GM19463 (cell line): ENCODE measurements at regions not wholly inside any gene's neighbourhood (a gene's known extent, or its start where the extent isn't known, plus 50 kb on each side); places are given as distances from the start of the nearest gene placed in this dataset.
"Not testable (repeated sequence)": the region's sequence is repeated elsewhere in the genome, so short reads cannot be mapped to it uniquely, and the experiment has no call there.

Source experiments
- ATAC-seq: cut with Tn5 transposase; IDR thresholded peaks from one replicate; pipeline ENCODE4 v1.9.1; 2021; ENCODE audit warnings: mild to moderate bottlenecking, moderate library complexity; ENCODE audit not compliant: unreplicated experiment

GRCh38 chr10:109308971-109309370 is 614.3 kb downstream of the XPNPEP1 start:
- no peak for ATAC-seq

GRCh38 chr10:109307102-109307501 is 616.2 kb downstream of the XPNPEP1 start:
- not testable (repeated sequence) for ATAC-seq

- no peak for ATAC-seq
Measured at GRCh38 chr10:109306698-109307097, 616.6 kb downstream of the XPNPEP1 start.

DNA sequence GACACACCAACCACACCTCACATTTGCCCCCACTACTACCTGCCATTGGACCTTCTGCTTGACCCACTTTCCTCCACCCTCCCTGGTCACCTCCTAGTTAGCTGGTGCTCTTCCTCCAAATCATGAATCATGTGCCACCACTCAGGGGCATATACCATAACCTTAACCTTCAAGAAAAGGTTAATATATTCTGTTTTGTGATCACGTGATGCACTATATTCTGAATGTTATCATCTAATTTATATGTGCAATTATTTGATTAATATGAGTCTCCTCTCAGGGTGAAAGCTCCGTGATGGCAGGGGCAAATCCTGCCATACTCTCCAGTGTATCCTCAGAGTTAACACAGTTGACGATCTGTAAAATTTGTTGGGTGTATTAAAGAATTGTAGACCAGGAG is 635.5 kb downstream of the XPNPEP1 start:
- ATAC-seq = no peak

- ATAC-seq = no peak
Measured at GRCh38 chr10:109282510-109282909, 640.8 kb downstream of the XPNPEP1 start.

- ATAC-seq = no peak
Measured at GRCh38 chr10:109281347-109281746, 642.0 kb downstream of the XPNPEP1 start.

DNA sequence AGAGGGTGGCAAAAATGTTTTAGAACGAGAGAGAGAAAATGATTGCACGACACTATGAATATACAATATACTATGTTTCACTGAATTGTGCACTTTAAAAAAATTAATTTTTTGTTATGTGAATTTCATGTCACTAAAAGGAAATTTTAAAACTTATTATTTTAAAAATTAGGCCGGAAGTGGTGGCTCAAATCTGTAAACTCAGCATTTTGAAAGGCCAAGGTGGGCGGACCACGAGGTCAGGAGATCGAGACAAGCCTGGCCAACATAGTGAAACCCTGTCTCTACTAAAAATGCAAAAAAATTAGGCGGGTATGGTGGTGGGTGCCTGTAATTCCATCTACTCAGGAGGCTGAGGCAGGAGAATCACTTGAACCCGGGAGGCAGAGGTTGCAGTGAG is 642.5 kb downstream of the XPNPEP1 start:
- no peak for ATAC-seq

DNA sequence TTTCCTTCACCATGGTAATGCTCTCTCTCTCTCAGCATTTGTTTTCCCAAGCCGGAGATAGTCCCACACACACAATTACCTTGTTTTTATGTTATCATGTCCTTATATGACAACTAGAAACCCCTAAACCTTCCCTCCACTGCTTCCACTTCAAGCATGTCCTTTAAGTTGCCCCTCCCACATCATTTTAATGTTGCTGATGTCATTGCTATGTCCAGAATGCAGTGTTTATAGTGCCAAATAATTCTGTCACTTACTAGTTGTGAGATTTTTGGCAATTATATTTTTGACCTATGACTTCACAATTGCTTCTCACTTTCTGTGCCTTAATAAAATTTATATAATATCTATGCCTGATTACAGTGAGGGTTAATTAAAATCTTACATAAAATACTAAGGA is 645.9 kb downstream of the XPNPEP1 start:
- ATAC-seq = no peak

GRCh38 chr10:109275960-109276359 is 647.4 kb downstream of the XPNPEP1 start:
- no peak for ATAC-seq

- ATAC-seq = no peak
Measured at GRCh38 chr10:109274681-109275080, 648.6 kb downstream of the XPNPEP1 start.

GRCh38 chr10:109270173-109270572 is 653.1 kb downstream of the XPNPEP1 start:
- no peak for ATAC-seq

DNA sequence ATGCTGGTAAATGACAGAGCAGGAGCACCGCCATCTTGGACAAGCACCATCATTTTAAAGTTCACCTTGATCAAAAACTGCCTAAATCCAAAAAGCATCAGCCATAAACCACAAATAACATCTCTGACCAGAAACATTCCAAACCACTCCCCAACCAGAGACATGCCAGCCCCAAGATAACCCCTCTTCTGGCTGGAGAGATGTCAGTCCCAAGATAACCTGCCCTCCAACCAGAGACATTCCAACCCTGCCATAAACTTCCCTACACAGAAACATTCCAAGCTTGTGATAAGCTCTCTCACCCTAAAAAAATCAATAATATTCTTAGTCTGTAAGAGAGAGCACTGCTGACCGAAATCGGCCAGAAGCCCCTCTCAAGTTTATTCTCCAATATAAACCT is 659.3 kb downstream of the XPNPEP1 start:
- ATAC-seq = no peak

DNA sequence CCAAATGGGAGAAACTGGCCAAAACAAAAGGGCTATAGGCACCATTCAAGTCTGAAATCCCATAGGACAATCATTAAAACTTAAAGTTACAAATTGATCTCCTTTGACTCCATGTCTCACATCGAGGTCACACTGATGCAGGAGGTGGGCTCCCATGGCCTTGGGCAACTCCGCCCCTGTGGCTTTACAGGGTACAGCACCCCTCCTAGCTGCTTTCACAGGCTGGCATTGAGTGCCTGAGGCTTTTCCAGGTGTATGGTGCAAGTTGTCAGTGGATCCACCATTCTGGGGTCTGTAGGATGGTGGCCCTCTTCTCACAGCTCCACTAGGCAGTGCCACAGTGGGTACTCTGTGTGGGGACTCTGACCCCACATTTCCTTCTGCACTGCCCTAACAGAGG is 662.1 kb downstream of the XPNPEP1 start:
- ATAC-seq = no peak

- no peak for ATAC-seq
Measured at GRCh38 chr10:109259293-109259692, 664.0 kb downstream of the XPNPEP1 start.

GRCh38 chr10:109253306-109253705 is 670.0 kb downstream of the XPNPEP1 start:
- no peak for ATAC-seq

DNA sequence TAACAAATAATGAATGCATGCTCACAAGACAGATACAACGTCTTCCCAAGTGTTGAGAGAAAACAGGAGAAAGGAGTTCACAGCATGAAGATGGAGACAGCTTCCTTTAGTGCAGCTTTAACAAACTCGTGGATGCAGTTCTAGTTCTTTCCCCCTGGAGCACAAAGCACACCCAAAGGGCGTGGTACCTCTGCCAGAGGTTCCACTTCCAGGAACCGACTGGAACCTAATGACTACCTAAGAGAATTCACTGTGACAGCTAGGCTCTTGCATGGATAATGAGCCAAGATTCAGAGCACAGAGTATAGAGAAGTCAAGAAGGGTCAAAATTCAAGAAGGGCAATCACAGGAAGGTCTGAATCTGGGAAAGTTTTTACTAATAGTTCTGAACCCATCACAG is 673.2 kb downstream of the XPNPEP1 start:
- no peak for ATAC-seq

- no peak for ATAC-seq
Measured at GRCh38 chr10:109247814-109248213, 675.5 kb downstream of the XPNPEP1 start.

DNA sequence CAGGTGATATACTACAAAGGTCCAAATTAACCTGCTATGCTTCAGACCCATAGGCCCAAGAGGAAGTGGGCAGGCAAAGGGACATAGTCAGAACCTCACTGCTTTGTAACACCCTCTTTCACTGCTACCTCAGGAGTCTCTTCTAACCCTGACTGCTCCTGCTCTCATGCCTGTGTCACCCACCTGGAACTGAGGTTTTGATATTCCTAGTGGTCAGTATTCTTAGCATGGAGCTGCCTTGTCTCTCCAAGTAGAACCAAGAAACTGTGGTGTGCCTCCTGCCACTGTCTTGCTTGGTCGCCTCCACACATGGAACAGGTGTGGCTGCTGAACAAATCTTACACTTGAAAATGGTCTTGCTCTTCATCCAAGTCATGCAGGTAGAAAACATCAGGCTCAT is 677.5 kb downstream of the XPNPEP1 start:
- ATAC-seq = no peak

- no peak for ATAC-seq
Measured at GRCh38 chr10:109239371-109239770, 683.9 kb downstream of the XPNPEP1 start.

GRCh38 chr10:109237682-109238081 is 685.6 kb downstream of the XPNPEP1 start:
- no peak for ATAC-seq

GRCh38 chr10:109237050-109237449 is 686.3 kb downstream of the XPNPEP1 start:
- ATAC-seq = no peak

- not testable (repeated sequence) for ATAC-seq
Measured at GRCh38 chr10:109223533-109223932, 699.8 kb downstream of the XPNPEP1 start.

DNA sequence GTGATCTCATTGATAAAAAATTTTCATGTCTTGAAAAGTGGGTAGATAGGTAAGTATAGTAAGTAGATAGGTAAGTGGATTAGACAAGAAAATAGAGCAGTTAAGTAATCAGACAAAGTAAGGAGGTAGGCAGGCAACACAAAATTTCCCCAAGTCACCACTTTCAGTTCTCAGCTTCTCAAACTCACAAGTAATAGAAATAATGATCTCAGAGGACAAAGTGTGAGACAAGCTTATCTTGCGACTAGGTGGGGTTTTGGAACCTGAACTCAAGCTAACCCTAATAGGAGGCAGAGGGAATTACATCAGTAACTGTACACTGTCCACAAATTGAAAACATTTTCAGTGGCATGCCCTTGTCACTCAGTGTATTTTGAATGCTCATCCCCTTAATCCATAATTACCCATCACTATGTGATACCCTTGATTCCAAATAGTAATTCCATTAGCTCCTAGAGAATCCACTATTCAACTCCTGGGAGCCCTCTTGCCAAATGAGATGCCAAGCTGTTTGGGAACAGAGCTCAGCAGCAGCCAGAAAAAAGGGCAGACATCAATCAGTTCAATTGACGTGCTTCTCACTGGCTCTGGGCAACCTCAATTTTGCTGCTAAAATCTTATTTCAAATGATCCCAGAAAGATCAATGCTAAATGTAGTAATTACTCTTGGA is 703.2 kb downstream of the XPNPEP1 start:
- ATAC-seq = no peak
